ENCODE measurements at regions not wholly inside any gene's neighbourhood (a gene's known extent, or its start where the extent isn't known, plus 50 kb on each side); places are given as distances from the start of the nearest gene placed in this dataset.

DNA sequence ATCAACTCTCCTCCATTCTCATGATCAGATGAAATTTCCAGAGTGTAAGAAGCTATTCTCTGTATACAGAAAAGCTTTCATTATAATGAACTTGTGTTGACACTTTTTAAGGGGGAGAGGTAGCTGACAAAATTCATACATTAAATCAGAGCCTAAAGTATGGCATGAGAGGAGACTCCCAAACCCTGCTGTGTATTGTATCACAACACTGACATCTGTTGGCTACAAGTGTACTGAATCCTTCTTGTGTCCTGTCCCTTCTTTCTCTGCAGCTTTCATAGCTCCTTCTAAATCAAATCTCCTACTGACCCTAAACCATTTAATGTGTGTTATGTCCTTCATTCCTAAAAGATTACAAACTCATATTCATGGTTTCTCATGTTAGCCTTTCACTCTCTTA lies 70.9 kb downstream of the GCC1 start:
- TF ChIP-seq, protein P1, sequence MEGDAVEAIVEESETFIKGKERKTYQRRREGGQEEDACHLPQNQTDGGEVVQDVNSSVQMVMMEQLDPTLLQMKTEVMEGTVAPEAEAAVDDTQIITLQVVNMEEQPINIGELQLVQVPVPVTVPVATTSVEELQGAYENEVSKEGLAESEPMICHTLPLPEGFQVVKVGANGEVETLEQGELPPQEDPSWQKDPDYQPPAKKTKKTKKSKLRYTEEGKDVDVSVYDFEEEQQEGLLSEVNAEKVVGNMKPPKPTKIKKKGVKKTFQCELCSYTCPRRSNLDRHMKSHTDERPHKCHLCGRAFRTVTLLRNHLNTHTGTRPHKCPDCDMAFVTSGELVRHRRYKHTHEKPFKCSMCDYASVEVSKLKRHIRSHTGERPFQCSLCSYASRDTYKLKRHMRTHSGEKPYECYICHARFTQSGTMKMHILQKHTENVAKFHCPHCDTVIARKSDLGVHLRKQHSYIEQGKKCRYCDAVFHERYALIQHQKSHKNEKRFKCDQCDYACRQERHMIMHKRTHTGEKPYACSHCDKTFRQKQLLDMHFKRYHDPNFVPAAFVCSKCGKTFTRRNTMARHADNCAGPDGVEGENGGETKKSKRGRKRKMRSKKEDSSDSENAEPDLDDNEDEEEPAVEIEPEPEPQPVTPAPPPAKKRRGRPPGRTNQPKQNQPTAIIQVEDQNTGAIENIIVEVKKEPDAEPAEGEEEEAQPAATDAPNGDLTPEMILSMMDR (IDR thresholded peaks at IDR 0.05) = no peak
- TF ChIP-seq EP300 (IDR thresholded peaks at IDR 0.05) = no peak
